HepG2 (cell line): ENCODE measurements at regions not wholly inside any gene's neighbourhood (a gene's known extent, or its start where the extent isn't known, plus 50 kb on each side); places are given as distances from the start of the nearest gene placed in this dataset.

Experiments
- ATAC-seq: fragments of 200-7000 bp; cut with Tn5 transposase; 3 replicates; pipeline ENCODE4 v1.9.1; 2020; ENCODE audit warnings: mild to moderate bottlenecking, moderate library complexity
- BruUV-seq: library from RNA; stranded (reverse); fragments of 400-500 nt; replicated peaks from 2 replicates; lab custom pipeline; 2021; lab: Mats Ljungman, UMichigan
- CTCF ChIA-PET: fragments of 300-600 bp; formaldehyde crosslinking; extraction: SDS; loops from one replicate; lab custom pipeline; 2021; ENCODE audit warnings: low total read pairs, inconsistent platforms, low intra/inter-chr PET ratio; lab: Yijun Ruan, JAX
- POLR2A ChIA-PET: fragments of 350-600 bp; sonication (Branson Sonifier 250); formaldehyde crosslinking; loops from one replicate; lab custom pipeline; 2020; ENCODE audit warnings: antibody characterized with exemption, inconsistent platforms; lab: Yijun Ruan, JAX
- DNase-seq: peaks from one replicate; pipeline ENCODE4 v3.0.0-alpha.2; 2015; ENCODE audit warnings: low spot score
- FAIRE-seq: peaks from 3 replicates; lab custom pipeline; 2011; peaks lifted over from hg19 to GRCh38; lab: Jason Lieb, UNC
- H2AFZ ChIP-seq: one replicate; pipeline ENCODE4 v1.6.1; 2011; ENCODE audit warnings: low read length, inconsistent platforms
- H3K27ac ChIP-seq: fragments of 300-600 bp; 3 replicates; pipeline ENCODE4 v1.8.0; 2011; ENCODE audit warnings: mixed run types, mild to moderate bottlenecking, mixed read lengths, low read length, inconsistent platforms; ENCODE audit not compliant: insufficient read depth; ENCODE audit errors: extremely low read length
- H3K27me3 ChIP-seq, 2 experiments: fragments of 200-600 bp in 1 of 2; 2 replicates in 1 of 2; 3 replicates in 1 of 2; pipeline versions ENCODE4 v1.6.0 to v1.8.0; 2011; ENCODE audit warnings: low read length in 2 of 2, mild to moderate bottlenecking in 2 of 2, moderate library complexity in 2 of 2, inconsistent platforms in 1 of 2; ENCODE audit not compliant: insufficient read depth in 2 of 2, control insufficient read depth in 1 of 2
- H3K36me3 ChIP-seq, 2 experiments: fragments of 200-600 bp in 1 of 2; replicated peaks in 1 of 2; 2 replicates in 1 of 2; 3 replicates in 1 of 2; pipeline versions ENCODE4 v1.5.1 to v1.8.0; 2011; ENCODE audit warnings: low read length in 2 of 2, inconsistent platforms in 1 of 2; ENCODE audit not compliant: insufficient read depth in 2 of 2, control insufficient read depth in 1 of 2
- H3K4me1 ChIP-seq: 2 replicates; pipeline ENCODE4 v1.5.1; 2012; ENCODE audit warnings: low read length, inconsistent platforms; ENCODE audit not compliant: insufficient read depth
- H3K4me2 ChIP-seq: 2 replicates; pipeline ENCODE4 v1.6.0; 2011; ENCODE audit warnings: low read depth, low read length, inconsistent platforms
- H3K4me3 ChIP-seq, 3 experiments: fragments of 200-600 bp in 1 of 3; sonication (generic), shearing (Covaris generic) in 1 of 3; replicated peaks in 1 of 3; 2 replicates each; pipeline ENCODE4 v1.5.1; 2011 to 2016; ENCODE audit warnings: low read length in 3 of 3, inconsistent platforms in 2 of 3, low read depth in 2 of 3, mild to moderate bottlenecking in 2 of 3, control low read depth in 1 of 3, mixed read lengths in 1 of 3; ENCODE audit not compliant: insufficient read depth in 1 of 3
- H3K79me2 ChIP-seq: one replicate; pipeline ENCODE4 v1.6.1; 2011; ENCODE audit warnings: low read length, inconsistent platforms; ENCODE audit not compliant: insufficient read depth
- H3K9ac ChIP-seq: 2 replicates; pipeline ENCODE4 v1.6.0; 2011; ENCODE audit warnings: mild to moderate bottlenecking, low read depth, low read length, inconsistent platforms; ENCODE audit not compliant: insufficient read depth
- H3K9me3 ChIP-seq: 2 replicates; pipeline ENCODE4 v1.5.1; 2012; ENCODE audit warnings: mild to moderate bottlenecking, low read length
- H4K20me1 ChIP-seq: 2 replicates; pipeline ENCODE4 v1.6.0; 2011; ENCODE audit warnings: inconsistent platforms, mild to moderate bottlenecking, low read length, moderate library complexity; ENCODE audit not compliant: insufficient read depth
- FUBP1 ChIP-seq: sonication (generic); formaldehyde crosslinking; IDR thresholded peaks from 2 replicates; pipeline ENCODE4 v1.5.1; 2020; ENCODE audit warnings: missing genetic modification reagents, mild to moderate bottlenecking, borderline replicate concordance
- GLI4 ChIP-seq: sonication (generic); formaldehyde crosslinking; IDR thresholded peaks from 2 replicates; pipeline ENCODE4 v1.5.1; 2020; ENCODE audit warnings: missing genetic modification reagents, mild to moderate bottlenecking, moderate library complexity, borderline replicate concordance
- MAZ ChIP-seq, 2 experiments: sonication (generic) in 1 of 2; formaldehyde crosslinking in 1 of 2; IDR thresholded peaks; 2 replicates each; pipeline versions ENCODE4 v1.5.0 to v1.6.1; 2012 to 2020; ENCODE audit warnings: low read depth in 2 of 2, mild to moderate bottlenecking in 2 of 2, borderline replicate concordance in 1 of 2, improper control_type of control experiment in 1 of 2, low read length in 1 of 2, missing genetic modification reagents in 1 of 2, moderate library complexity in 1 of 2
- NR2F2 ChIP-seq: IDR thresholded peaks from 2 replicates; pipeline ENCODE4 v1.6.1; 2012; ENCODE audit warnings: low read depth, inconsistent platforms, borderline replicate concordance
- YEATS2 ChIP-seq: sonication (generic); formaldehyde crosslinking; IDR thresholded peaks from 2 replicates; pipeline ENCODE4 v1.4.0; 2020; ENCODE audit warnings: missing genetic modification reagents, borderline replicate concordance
- ZBTB4 ChIP-seq: sonication (generic); formaldehyde crosslinking; IDR thresholded peaks from 2 replicates; pipeline ENCODE4 v1.4.0; 2020; ENCODE audit warnings: missing genetic modification reagents, mild to moderate bottlenecking, borderline replicate concordance
- ZFYVE20 ChIP-seq: sonication (generic); formaldehyde crosslinking; IDR thresholded peaks from 2 replicates; pipeline ENCODE4 v1.8.0; 2023; ENCODE audit warnings: low read depth, mild to moderate bottlenecking, moderate library complexity, missing genetic modification reagents, borderline replicate concordance
- ZNF160 ChIP-seq: sonication (generic); formaldehyde crosslinking; IDR thresholded peaks from 2 replicates; pipeline ENCODE4 v1.8.0; 2022; ENCODE audit warnings: mild to moderate bottlenecking, inconsistent platforms, missing genetic modification reagents
- ZNF264 ChIP-seq: sonication (generic); formaldehyde crosslinking; IDR thresholded peaks from 2 replicates; pipeline ENCODE4 v1.4.0; 2020; ENCODE audit warnings: missing genetic modification reagents
- ZNF335 ChIP-seq: sonication (generic); formaldehyde crosslinking; IDR thresholded peaks from 2 replicates; pipeline ENCODE4 v1.4.0; 2020; ENCODE audit warnings: missing genetic modification reagents
- ZNF501 ChIP-seq: sonication (generic); formaldehyde crosslinking; IDR thresholded peaks from 2 replicates; pipeline ENCODE4 v1.5.1; 2020; ENCODE audit warnings: mild to moderate bottlenecking, moderate library complexity, missing genetic modification reagents
- ZNF660 ChIP-seq: sonication (generic); formaldehyde crosslinking; IDR thresholded peaks from 2 replicates; pipeline ENCODE4 v1.5.1; 2020; ENCODE audit warnings: mild to moderate bottlenecking, low read depth, missing genetic modification reagents, borderline replicate concordance
- ZNF674 ChIP-seq: sonication (generic); formaldehyde crosslinking; IDR thresholded peaks from 2 replicates; pipeline ENCODE4 v1.5.0; 2020; ENCODE audit warnings: low read depth, mild to moderate bottlenecking, missing genetic modification reagents
- WGBS: methylation state at CpG from one replicate; pipeline ENCODE4 v1.1.6; 2017; ENCODE audit warnings: low lambda C conversion rate; 5-methylcytosine and 5-hydroxymethylcytosine counted together
- in situ Hi-C: cut with HindIII; loops from 2 replicates; pipeline ENCODE4 v1.10.0; 2017; ENCODE audit warnings: low pct_unique_long_range_greater_than_20kb; ENCODE audit not compliant: extremely low pct_ligation_motif_present
- intact Hi-C: fragments of 100-400 bp; cut with micrococcal nuclease; formaldehyde crosslinking; loops from one replicate; pipeline ENCODE4 v1.10.0; 2022; ENCODE audit not compliant: unreplicated experiment
- TF ChIP-seq, protein P1 (sequence below): conservative IDR thresholded peaks from 2 replicates; pipeline ENCODE4 v1.6.1; 2018; ENCODE audit warnings: missing genetic modification reagents
- TF ChIP-seq, protein P2 (sequence below): sonication (generic); formaldehyde crosslinking; IDR thresholded peaks from 2 replicates; pipeline ENCODE4 v1.4.0; 2020; ENCODE audit warnings: missing genetic modification reagents; ENCODE audit errors: not compliant biosample characterization

- in situ Hi-C loops (no loop called here), intact Hi-C loops (no loop called here)
- no peak for FAIRE-seq
- no peak for DNase-seq
- Histone ChIP-seq H3K4me3 (no peak overlapping the region), H3K4me1 (no peaks in the 10 kb centered on the region), H3K79me2 (no peaks in the 10 kb centered on the region), H3K36me3 (no peaks in the 10 kb centered on the region), H3K9me3 (peaks cover 27% of the 10 kb centered on the region), H3K27me3 (no peaks in the 10 kb centered on the region), H3K9ac (no peak overlapping the region), H3K4me2 (no peak overlapping the region), H3K27ac (no peak overlapping the region), H4K20me1 (no peaks in the 10 kb centered on the region), H2AFZ (no peak overlapping the region)
- POLR2A ChIA-PET = no interaction called here
- CTCF ChIA-PET = no interaction called here
- BruUV-seq = no TSS peak
- TF ChIP-seq ZNF674 (no peak), ZNF335 (CRISPR knock-in tag) (no peak), ZBTB4 (no peak), FUBP1 (CRISPR knock-in tag) (no peak), YEATS2 (CRISPR knock-in tag) (no peak), ZNF501 (CRISPR knock-in tag) (no peak), NR2F2 (no peak), ZNF160 (CRISPR knock-in tag) (no peak), ZNF264 (CRISPR knock-in tag) (no peak), ZFYVE20 (no peak), GLI4 (CRISPR knock-in tag) (no peak), ZNF660 (no peak), MAZ (IDR thresholded peaks at IDR 0.05; ENCODE audit: borderline replicate concordance, low read depth, low read length) (no peak), MAZ (CRISPR knock-in tag; IDR thresholded peaks at IDR 0.05; ENCODE audit: low read depth) (no peak)
- TF ChIP-seq, protein P1, sequence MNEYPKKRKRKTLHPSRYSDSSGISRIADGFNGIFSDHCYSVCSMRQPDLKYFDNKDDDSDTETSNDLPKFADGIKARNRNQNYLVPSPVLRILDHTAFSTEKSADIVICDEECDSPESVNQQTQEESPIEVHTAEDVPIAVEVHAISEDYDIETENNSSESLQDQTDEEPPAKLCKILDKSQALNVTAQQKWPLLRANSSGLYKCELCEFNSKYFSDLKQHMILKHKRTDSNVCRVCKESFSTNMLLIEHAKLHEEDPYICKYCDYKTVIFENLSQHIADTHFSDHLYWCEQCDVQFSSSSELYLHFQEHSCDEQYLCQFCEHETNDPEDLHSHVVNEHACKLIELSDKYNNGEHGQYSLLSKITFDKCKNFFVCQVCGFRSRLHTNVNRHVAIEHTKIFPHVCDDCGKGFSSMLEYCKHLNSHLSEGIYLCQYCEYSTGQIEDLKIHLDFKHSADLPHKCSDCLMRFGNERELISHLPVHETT (CRISPR knock-in tag) = no peak
- TF ChIP-seq, protein P2, sequence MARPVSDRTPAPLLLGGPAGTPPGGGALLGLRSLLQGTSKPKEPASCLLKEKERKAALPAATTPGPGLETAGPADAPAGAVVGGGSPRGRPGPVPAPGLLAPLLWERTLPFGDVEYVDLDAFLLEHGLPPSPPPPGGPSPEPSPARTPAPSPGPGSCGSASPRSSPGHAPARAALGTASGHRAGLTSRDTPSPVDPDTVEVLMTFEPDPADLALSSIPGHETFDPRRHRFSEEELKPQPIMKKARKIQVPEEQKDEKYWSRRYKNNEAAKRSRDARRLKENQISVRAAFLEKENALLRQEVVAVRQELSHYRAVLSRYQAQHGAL (CRISPR knock-in tag) = no peak
- 0% methylated on average over 5 of the region's 5 CpGs for WGBS
- no peak for ATAC-seq
Measured at GRCh38 chr4:33268776-33269175, 2548.6 kb downstream of the PCDH7 start.
